HepG2 (cell line): ENCODE measurements at regions not wholly inside any gene's neighbourhood (a gene's known extent, or its start where the extent isn't known, plus 50 kb on each side); places are given as distances from the start of the nearest gene placed in this dataset.

Experiments used
- ATAC-seq: fragments of 200-7000 bp; cut with Tn5 transposase; 3 replicates; pipeline ENCODE4 v1.9.1; 2020; ENCODE audit warnings: mild to moderate bottlenecking, moderate library complexity
- BruUV-seq: library from RNA; stranded (reverse); fragments of 400-500 nt; replicated peaks from 2 replicates; lab custom pipeline; 2021; lab: Mats Ljungman, UMichigan
- CTCF ChIA-PET: fragments of 300-600 bp; formaldehyde crosslinking; extraction: SDS; loops from one replicate; lab custom pipeline; 2021; ENCODE audit warnings: low total read pairs, inconsistent platforms, low intra/inter-chr PET ratio; lab: Yijun Ruan, JAX
- POLR2A ChIA-PET: fragments of 350-600 bp; sonication (Branson Sonifier 250); formaldehyde crosslinking; loops from one replicate; lab custom pipeline; 2020; ENCODE audit warnings: antibody characterized with exemption, inconsistent platforms; lab: Yijun Ruan, JAX
- DNase-seq: peaks from one replicate; pipeline ENCODE4 v3.0.0-alpha.2; 2015; ENCODE audit warnings: low spot score
- FAIRE-seq: peaks from 3 replicates; lab custom pipeline; 2011; peaks lifted over from hg19 to GRCh38; lab: Jason Lieb, UNC
- H2AFZ ChIP-seq: one replicate; pipeline ENCODE4 v1.6.1; 2011; ENCODE audit warnings: low read length, inconsistent platforms
- H3K27ac ChIP-seq: fragments of 300-600 bp; 3 replicates; pipeline ENCODE4 v1.8.0; 2011; ENCODE audit warnings: mixed run types, mild to moderate bottlenecking, mixed read lengths, low read length, inconsistent platforms; ENCODE audit not compliant: insufficient read depth; ENCODE audit errors: extremely low read length
- H3K27me3 ChIP-seq, 2 experiments: fragments of 200-600 bp in 1 of 2; 2 replicates in 1 of 2; 3 replicates in 1 of 2; pipeline versions ENCODE4 v1.6.0 to v1.8.0; 2011; ENCODE audit warnings: low read length in 2 of 2, mild to moderate bottlenecking in 2 of 2, moderate library complexity in 2 of 2, inconsistent platforms in 1 of 2; ENCODE audit not compliant: insufficient read depth in 2 of 2, control insufficient read depth in 1 of 2
- H3K36me3 ChIP-seq, 2 experiments: fragments of 200-600 bp in 1 of 2; replicated peaks in 1 of 2; 2 replicates in 1 of 2; 3 replicates in 1 of 2; pipeline versions ENCODE4 v1.5.1 to v1.8.0; 2011; ENCODE audit warnings: low read length in 2 of 2, inconsistent platforms in 1 of 2; ENCODE audit not compliant: insufficient read depth in 2 of 2, control insufficient read depth in 1 of 2
- H3K4me1 ChIP-seq: 2 replicates; pipeline ENCODE4 v1.5.1; 2012; ENCODE audit warnings: low read length, inconsistent platforms; ENCODE audit not compliant: insufficient read depth
- H3K4me2 ChIP-seq: 2 replicates; pipeline ENCODE4 v1.6.0; 2011; ENCODE audit warnings: low read depth, low read length, inconsistent platforms
- H3K4me3 ChIP-seq, 3 experiments: fragments of 200-600 bp in 1 of 3; sonication (generic), shearing (Covaris generic) in 1 of 3; replicated peaks in 1 of 3; 2 replicates each; pipeline ENCODE4 v1.5.1; 2011 to 2016; ENCODE audit warnings: low read length in 3 of 3, inconsistent platforms in 2 of 3, low read depth in 2 of 3, mild to moderate bottlenecking in 2 of 3, control low read depth in 1 of 3, mixed read lengths in 1 of 3; ENCODE audit not compliant: insufficient read depth in 1 of 3
- H3K79me2 ChIP-seq: one replicate; pipeline ENCODE4 v1.6.1; 2011; ENCODE audit warnings: low read length, inconsistent platforms; ENCODE audit not compliant: insufficient read depth
- H3K9ac ChIP-seq: 2 replicates; pipeline ENCODE4 v1.6.0; 2011; ENCODE audit warnings: mild to moderate bottlenecking, low read depth, low read length, inconsistent platforms; ENCODE audit not compliant: insufficient read depth
- H3K9me3 ChIP-seq: 2 replicates; pipeline ENCODE4 v1.5.1; 2012; ENCODE audit warnings: mild to moderate bottlenecking, low read length
- H4K20me1 ChIP-seq: 2 replicates; pipeline ENCODE4 v1.6.0; 2011; ENCODE audit warnings: inconsistent platforms, mild to moderate bottlenecking, low read length, moderate library complexity; ENCODE audit not compliant: insufficient read depth
- BRD4 ChIP-seq: sonication (generic); formaldehyde crosslinking; IDR thresholded peaks from 2 replicates; pipeline ENCODE4 v1.4.0; 2020; ENCODE audit warnings: missing genetic modification reagents
- KLF16 ChIP-seq, 2 experiments: sonication (generic) in 1 of 2; formaldehyde crosslinking in 1 of 2; IDR thresholded peaks; 2 replicates each; pipeline versions ENCODE4 v1.6.1 to v1.8.0; 2016 to 2023; ENCODE audit warnings: missing genetic modification reagents in 2 of 2, missing compliant biosample characterization in 1 of 2
- MZF1 ChIP-seq: sonication (generic); formaldehyde crosslinking; IDR thresholded peaks from 2 replicates; pipeline ENCODE4 v1.8.1; 2023; ENCODE audit warnings: mild to moderate bottlenecking, missing genetic modification reagents, borderline replicate concordance
- POGZ ChIP-seq: sonication (generic); formaldehyde crosslinking; IDR thresholded peaks from 2 replicates; pipeline ENCODE4 v1.4.0; 2020; ENCODE audit warnings: mild to moderate bottlenecking, missing genetic modification reagents
- RNF219 ChIP-seq: sonication (generic); formaldehyde crosslinking; IDR thresholded peaks from 2 replicates; pipeline ENCODE4 v1.5.0; 2020; ENCODE audit warnings: mild to moderate bottlenecking, missing genetic modification reagents
- SNAPC2 ChIP-seq: sonication (generic); formaldehyde crosslinking; IDR thresholded peaks from 2 replicates; pipeline ENCODE4 v1.8.1; 2022; ENCODE audit warnings: mild to moderate bottlenecking, missing genetic modification reagents
- ZFP37 ChIP-seq: sonication (generic); formaldehyde crosslinking; IDR thresholded peaks from 2 replicates; pipeline ENCODE4 v1.4.0; 2020; ENCODE audit warnings: missing genetic modification reagents, borderline replicate concordance
- ZFX ChIP-seq: sonication (generic); formaldehyde crosslinking; IDR thresholded peaks from 2 replicates; pipeline ENCODE4 v1.4.0; 2020; ENCODE audit warnings: mild to moderate bottlenecking, low read depth, missing genetic modification reagents, moderate library complexity
- whole genome bisulfite sequencing: methylation state at CpG from one replicate; pipeline ENCODE4 v1.1.6; 2017; ENCODE audit warnings: low lambda C conversion rate; 5-methylcytosine and 5-hydroxymethylcytosine counted together
- in situ Hi-C: cut with HindIII; loops from 2 replicates; pipeline ENCODE4 v1.10.0; 2017; ENCODE audit warnings: low pct_unique_long_range_greater_than_20kb; ENCODE audit not compliant: extremely low pct_ligation_motif_present
- intact Hi-C: fragments of 100-400 bp; cut with micrococcal nuclease; formaldehyde crosslinking; loops from one replicate; pipeline ENCODE4 v1.10.0; 2022; ENCODE audit not compliant: unreplicated experiment

- POLR2A ChIA-PET, result no interaction called here
- no TSS peak for BruUV-seq
- ATAC-seq (no peak), FAIRE-seq (no peak), DNase-seq (no peak)
- Histone ChIP-seq H3K9ac (no peak overlapping the region), H3K4me2 (no peak overlapping the region), H3K9me3 (no peaks in the 10 kb centered on the region), H2AFZ (no peak overlapping the region), H3K36me3 (no peaks in the 10 kb centered on the region), H3K4me3 (no peak overlapping the region), H3K27ac (no peak overlapping the region), H3K4me1 (no peaks in the 10 kb centered on the region), H3K79me2 (no peaks in the 10 kb centered on the region), H4K20me1 (no peaks in the 10 kb centered on the region), H3K27me3 (peaks cover 0 to 6% of the 10 kb centered on the region in 2 experiments; a peak in 1 of 5 replicates)
- WGBS, result 21% methylated on average over 7 of the region's 7 CpGs
- in situ Hi-C loops, result loop anchor here (25.0 kb wide), 1 partner anchor 988 kb away; no protein-coding TSS in a partner anchor
- intact Hi-C loops, result no loop called here
- TF ChIP-seq MZF1 (CRISPR knock-in tag), result no peak
- TF ChIP-seq BRD4, result no peak
- TF ChIP-seq RNF219 (CRISPR knock-in tag), result no peak
- no peak for TF ChIP-seq ZFP37 (CRISPR knock-in tag)
- TF ChIP-seq ZFX (CRISPR knock-in tag), result no peak
- no peak for TF ChIP-seq POGZ (CRISPR knock-in tag)
- no peak for TF ChIP-seq SNAPC2 (CRISPR knock-in tag)
- no peak for TF ChIP-seq KLF16 (CRISPR knock-in tag; IDR thresholded peaks at IDR 0.05)
- CTCF ChIA-PET, result no interaction called here
Observed at GRCh38 chr5:61949679-61950435, 356.1 kb upstream of the KIF2A start.
